ENCODE measurements at regions not wholly inside any gene's neighbourhood (a gene's known extent, or its start where the extent isn't known, plus 50 kb on each side); places are given as distances from the start of the nearest gene placed in this dataset.
A peak's percentile ranks its signal among the peaks of the same experiment; 100 is the strongest.

- intact Hi-C loops (cut with DNase I): no loop called here
- peak in 1 of 42 donors; percentile 7 for DNase-seq
These were observed 250.1 kb upstream of the RPL38 start for GRCh38 chr17:73953206-73954033.

GRCh38 chr17:73954951-73955350 lies 248.5 kb upstream of the RPL38 start:
- DNase-seq: no peak
- intact Hi-C loops (cut with DNase I): loop anchor here (5.0 kb wide), 1 partner anchor 528 kb away; no protein-coding TSS in a partner anchor

- DNase-seq: no peak
- intact Hi-C loops (cut with DNase I): loop anchor here (5.0 kb wide), 1 partner anchor 528 kb away; no protein-coding TSS in a partner anchor
These were observed 247.9 kb upstream of the RPL38 start for GRCh38 chr17:73955616-73956015.

- no peak for DNase-seq
- intact Hi-C loops (cut with DNase I): loop anchor here (5.0 kb wide), 1 partner anchor 529 kb away; no protein-coding TSS in a partner anchor
These were observed 247.3 kb upstream of the RPL38 start for GRCh38 chr17:73956169-73956568.

- intact Hi-C loops (cut with DNase I): loop anchor here (5.0 kb wide), 1 partner anchor 530 kb away; no protein-coding TSS in a partner anchor
- DNase-seq: peak; percentile 66 to 91 (median 83)
These were observed 246.6 kb upstream of the RPL38 start for GRCh38 chr17:73956595-73957465.

GRCh38 chr17:73957564-73957963 lies 245.9 kb upstream of the RPL38 start:
- intact Hi-C loops (cut with DNase I): loop anchor here (5.0 kb wide), 1 partner anchor 530 kb away; no protein-coding TSS in a partner anchor
- no peak for DNase-seq

GRCh38 chr17:73958453-73958852 lies 245.0 kb upstream of the RPL38 start:
- no peak for DNase-seq
- intact Hi-C loops (cut with DNase I): loop anchor here (5.0 kb wide), 1 partner anchor 531 kb away; no protein-coding TSS in a partner anchor

GRCh38 chr17:73960469-73960868 lies 243.0 kb upstream of the RPL38 start:
- intact Hi-C loops (cut with DNase I): no loop called here
- DNase-seq: peak in 2 of 42 donors; percentile 2 to 5

- no peak for DNase-seq
- intact Hi-C loops (cut with DNase I): no loop called here
These were observed 241.2 kb upstream of the RPL38 start for GRCh38 chr17:73962308-73962707.

- intact Hi-C loops (cut with DNase I): no loop called here
These were observed 234.8 kb upstream of the RPL38 start for GRCh38 chr17:73968680-73969079.

GRCh38 chr17:73969956-73970355 lies 233.5 kb upstream of the RPL38 start:
- DNase-seq: peak in 21 of 42 donors; percentile 11 to 67 (median 30)
- intact Hi-C loops (cut with DNase I): no loop called here

More at GRCh38 chr17:73968680-73969079, 234.8 kb upstream of the RPL38 start:
- peak in 1 of 42 donors; percentile 12 for DNase-seq

GRCh38 chr17:73971127-73971526 lies 232.4 kb upstream of the RPL38 start:
- intact Hi-C loops (cut with DNase I): no loop called here
- DNase-seq: peak in 1 of 42 donors; percentile 5

- intact Hi-C loops (cut with DNase I): no loop called here
- no peak for DNase-seq
These were observed 231.4 kb upstream of the RPL38 start for GRCh38 chr17:73972056-73972455.

- intact Hi-C loops (cut with DNase I): no loop called here
- no peak for DNase-seq
These were observed 230.6 kb upstream of the RPL38 start for GRCh38 chr17:73972901-73973300.

- intact Hi-C loops (cut with DNase I): no loop called here
- no peak for DNase-seq
These were observed 229.7 kb upstream of the RPL38 start for GRCh38 chr17:73973586-73974409.

GRCh38 chr17:73974536-73974935 lies 228.9 kb upstream of the RPL38 start:
- no peak for DNase-seq
- intact Hi-C loops (cut with DNase I): no loop called here

GRCh38 chr17:73976147-73976546 lies 227.3 kb upstream of the RPL38 start:
- no peak for DNase-seq
- intact Hi-C loops (cut with DNase I): no loop called here

GRCh38 chr17:73976676-73977521 lies 226.6 kb upstream of the RPL38 start:
- no peak for DNase-seq
- intact Hi-C loops (cut with DNase I): no loop called here

Measured in head of caudate nucleus (tissue), 42 donors.